Gastroesophageal sphincter (tissue), 3 donors: ENCODE measurements at regions not wholly inside any gene's neighbourhood (a gene's known extent, or its start where the extent isn't known, plus 50 kb on each side); places are given as distances from the start of the nearest gene placed in this dataset.

Experiments
- POLR2A ChIP-seq, 2 donors: fragments of 450-650 bp; IDR thresholded peaks; one replicate each; pipeline ENCODE4 v1.6.1; 2017; ENCODE audit warnings: antibody characterized with exemption in 2 of 2, mild to moderate bottlenecking in 2 of 2, moderate library complexity in 1 of 2
- TF ChIP-seq, protein P1 (sequence below), 4 experiments: fragments of 200-600 bp in 2 of 4; fragments of 450-650 bp in 2 of 4; sonication (generic) in 1 of 4; IDR thresholded peaks; one replicate each; pipeline ENCODE4 v1.5.1; 2017 to 2019; ENCODE audit warnings: antibody characterized with exemption in 4 of 4, mild to moderate bottlenecking in 2 of 4, moderate library complexity in 2 of 4

DNA sequence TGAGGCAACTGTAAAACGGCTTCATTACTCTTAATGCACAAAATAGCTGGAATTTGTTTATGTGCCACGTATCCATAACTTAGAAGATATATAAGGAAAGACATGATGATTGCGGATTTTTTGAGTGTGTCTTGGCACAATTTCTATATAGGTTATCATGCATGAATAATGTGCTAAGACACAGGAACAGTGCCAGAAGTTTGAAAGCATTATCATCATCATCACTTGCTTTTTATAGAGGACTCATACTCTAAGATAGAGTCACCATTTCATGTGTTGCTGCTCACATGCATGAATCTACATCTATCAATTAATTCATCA, 113.4 kb downstream of the ELOVL4 start:
- TF ChIP-seq POLR2A (IDR thresholded peaks at IDR 0.05), result no peak
- TF ChIP-seq, protein P1, sequence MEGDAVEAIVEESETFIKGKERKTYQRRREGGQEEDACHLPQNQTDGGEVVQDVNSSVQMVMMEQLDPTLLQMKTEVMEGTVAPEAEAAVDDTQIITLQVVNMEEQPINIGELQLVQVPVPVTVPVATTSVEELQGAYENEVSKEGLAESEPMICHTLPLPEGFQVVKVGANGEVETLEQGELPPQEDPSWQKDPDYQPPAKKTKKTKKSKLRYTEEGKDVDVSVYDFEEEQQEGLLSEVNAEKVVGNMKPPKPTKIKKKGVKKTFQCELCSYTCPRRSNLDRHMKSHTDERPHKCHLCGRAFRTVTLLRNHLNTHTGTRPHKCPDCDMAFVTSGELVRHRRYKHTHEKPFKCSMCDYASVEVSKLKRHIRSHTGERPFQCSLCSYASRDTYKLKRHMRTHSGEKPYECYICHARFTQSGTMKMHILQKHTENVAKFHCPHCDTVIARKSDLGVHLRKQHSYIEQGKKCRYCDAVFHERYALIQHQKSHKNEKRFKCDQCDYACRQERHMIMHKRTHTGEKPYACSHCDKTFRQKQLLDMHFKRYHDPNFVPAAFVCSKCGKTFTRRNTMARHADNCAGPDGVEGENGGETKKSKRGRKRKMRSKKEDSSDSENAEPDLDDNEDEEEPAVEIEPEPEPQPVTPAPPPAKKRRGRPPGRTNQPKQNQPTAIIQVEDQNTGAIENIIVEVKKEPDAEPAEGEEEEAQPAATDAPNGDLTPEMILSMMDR (IDR thresholded peaks at IDR 0.05), result no peak
